MM.1S (cell line): ENCODE measurements at regions not wholly inside any gene's neighbourhood (a gene's known extent, or its start where the extent isn't known, plus 50 kb on each side); places are given as distances from the start of the nearest gene placed in this dataset.

Experiments
- EZH2 ChIP-seq: fragments of 300-600 bp; sonication (generic); optimal IDR thresholded peaks from 2 replicates; pipeline ENCODE3; 2017; ENCODE audit warnings: low read depth, mild to moderate bottlenecking, antibody characterized with exemption, low read length, mixed read lengths
- TF ChIP-seq, protein P1 (sequence below): fragments of 300-600 bp; sonication (generic); IDR thresholded peaks from 2 replicates; pipeline ENCODE4 v1.5.1; 2016; ENCODE audit warnings: antibody characterized with exemption, low read length, mixed read lengths

- TF ChIP-seq, protein P1, sequence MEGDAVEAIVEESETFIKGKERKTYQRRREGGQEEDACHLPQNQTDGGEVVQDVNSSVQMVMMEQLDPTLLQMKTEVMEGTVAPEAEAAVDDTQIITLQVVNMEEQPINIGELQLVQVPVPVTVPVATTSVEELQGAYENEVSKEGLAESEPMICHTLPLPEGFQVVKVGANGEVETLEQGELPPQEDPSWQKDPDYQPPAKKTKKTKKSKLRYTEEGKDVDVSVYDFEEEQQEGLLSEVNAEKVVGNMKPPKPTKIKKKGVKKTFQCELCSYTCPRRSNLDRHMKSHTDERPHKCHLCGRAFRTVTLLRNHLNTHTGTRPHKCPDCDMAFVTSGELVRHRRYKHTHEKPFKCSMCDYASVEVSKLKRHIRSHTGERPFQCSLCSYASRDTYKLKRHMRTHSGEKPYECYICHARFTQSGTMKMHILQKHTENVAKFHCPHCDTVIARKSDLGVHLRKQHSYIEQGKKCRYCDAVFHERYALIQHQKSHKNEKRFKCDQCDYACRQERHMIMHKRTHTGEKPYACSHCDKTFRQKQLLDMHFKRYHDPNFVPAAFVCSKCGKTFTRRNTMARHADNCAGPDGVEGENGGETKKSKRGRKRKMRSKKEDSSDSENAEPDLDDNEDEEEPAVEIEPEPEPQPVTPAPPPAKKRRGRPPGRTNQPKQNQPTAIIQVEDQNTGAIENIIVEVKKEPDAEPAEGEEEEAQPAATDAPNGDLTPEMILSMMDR = no peak
- no peak for TF ChIP-seq EZH2
Observed at GRCh38 chrX:6770936-6771335, 236.0 kb upstream of the VCX3A start.
